Prostate gland (tissue), 2 donors: ENCODE measurements at regions not wholly inside any gene's neighbourhood (a gene's known extent, or its start where the extent isn't known, plus 50 kb on each side); places are given as distances from the start of the nearest gene placed in this dataset.

Experiments
- DNase-seq: peaks from one replicate; pipeline ENCODE4 v3.0.0-alpha.2; 2019; ENCODE audit warnings: low spot score
- H3K27ac ChIP-seq, 2 donors: fragments of 200-600 bp; sonication (generic); 2 replicates each; pipeline ENCODE4 v1.5.1; 2017 to 2019
- H3K27me3 ChIP-seq: fragments of 200-600 bp; sonication (generic); replicated peaks from 2 replicates; pipeline ENCODE4 v1.5.1; 2019; ENCODE audit not compliant: insufficient read depth
- H3K36me3 ChIP-seq, 2 donors: fragments of 200-600 bp; sonication (generic); 1 replicate in 1 of 2; 2 replicates in 1 of 2; pipeline versions ENCODE4 v1.5.1 to v1.8.1; 2017 to 2019
- H3K4me1 ChIP-seq: fragments of 200-600 bp; sonication (generic); replicated peaks from 2 replicates; pipeline ENCODE4 v1.5.1; 2019
- H3K4me3 ChIP-seq, 2 donors: fragments of 200-600 bp; sonication (generic); 2 replicates each; pipeline ENCODE4 v1.5.1; 2017 to 2019
- H3K9me3 ChIP-seq: fragments of 200-600 bp; sonication (generic); 2 replicates; pipeline ENCODE4 v1.5.1; 2017
- CTCF ChIP-seq, 4 experiments: fragments of 200-600 bp in 2 of 4; fragments of 450-650 bp in 2 of 4; sonication (generic) in 2 of 4; IDR thresholded peaks; 1 replicate in 3 of 4; 2 replicates in 1 of 4; pipeline ENCODE4 v1.5.1; 2016 to 2019; ENCODE audit warnings: antibody characterized with exemption in 4 of 4, mild to moderate bottlenecking in 2 of 4, moderate library complexity in 2 of 4
- POLR2A ChIP-seq: fragments of 450-650 bp; IDR thresholded peaks from one replicate; pipeline ENCODE4 v1.6.1; 2016; ENCODE audit warnings: antibody characterized with exemption, mild to moderate bottlenecking
- POLR2AphosphoS5 ChIP-seq: sonication (generic); formaldehyde crosslinking; IDR thresholded peaks from one replicate; pipeline ENCODE4 v1.6.1; 2017; ENCODE audit warnings: antibody characterized with exemption
- WGBS: methylation state at CpG from one replicate; pipeline ENCODE4 v1.1.5; 2018; 5-methylcytosine and 5-hydroxymethylcytosine counted together
- intact Hi-C: fragments of 100-400 bp; cut with DNase I; formaldehyde crosslinking; loops from one replicate; pipeline ENCODE4 v1.14.2; 2022

GRCh38 chr4:81891005-81891996, 419.6 kb upstream of the RASGEF1B start:
- WGBS: 42% methylated on average over 7 of the region's 7 CpGs

GRCh38 chr4:81884986-81885385, 413.3 kb upstream of the RASGEF1B start:
- TF ChIP-seq POLR2A (no peak), POLR2AphosphoS5 (no peak), CTCF (IDR thresholded peaks at IDR 0.05) (no peak)
- no peak for DNase-seq
- Histone ChIP-seq H3K36me3 (no peaks in the 10 kb centered on the region), H3K4me3 (no peak overlapping the region), H3K9me3 (no peaks in the 10 kb centered on the region), H3K27ac (no peak overlapping the region), H3K27me3 (no peaks in the 10 kb centered on the region), H3K4me1 (no peaks in the 10 kb centered on the region)
- WGBS: 86% methylated on average over 4 of the region's 4 CpGs
- intact Hi-C loops: no loop called here

More at GRCh38 chr4:81891005-81891996, 419.6 kb upstream of the RASGEF1B start:
- no peaks in the 10 kb centered on the region for H3K36me3 ChIP-seq
- intact Hi-C loops: no loop called here
- H3K27ac ChIP-seq: no peak overlapping the region
- no peaks in the 10 kb centered on the region for H3K27me3 ChIP-seq
- no peaks in the 10 kb centered on the region for H3K4me1 ChIP-seq
- H3K9me3 ChIP-seq: no peaks in the 10 kb centered on the region
- no peak for DNase-seq
- H3K4me3 ChIP-seq: no peak overlapping the region
- TF ChIP-seq POLR2AphosphoS5: no peak
- no peak for TF ChIP-seq POLR2A
- TF ChIP-seq CTCF (IDR thresholded peaks at IDR 0.05): no peak

- 79% methylated on average over 7 of the region's 7 CpGs for WGBS
- Histone ChIP-seq H3K4me1 (no peaks in the 10 kb centered on the region), H3K36me3 (no peaks in the 10 kb centered on the region), H3K27me3 (no peaks in the 10 kb centered on the region), H3K9me3 (no peaks in the 10 kb centered on the region), H3K27ac (no peak overlapping the region), H3K4me3 (no peak overlapping the region)
- intact Hi-C loops: no loop called here
- DNase-seq: no peak
- no peak for TF ChIP-seq CTCF (IDR thresholded peaks at IDR 0.05)
- TF ChIP-seq POLR2AphosphoS5: no peak
- no peak for TF ChIP-seq POLR2A
These were observed 412.1 kb upstream of the RASGEF1B start for GRCh38 chr4:81883530-81884450.

- Histone ChIP-seq H3K4me1 (no peaks in the 10 kb centered on the region), H3K27me3 (no peaks in the 10 kb centered on the region), H3K9me3 (no peaks in the 10 kb centered on the region), H3K4me3 (no peak overlapping the region), H3K27ac (no peak overlapping the region), H3K36me3 (no peaks in the 10 kb centered on the region)
- TF ChIP-seq CTCF (IDR thresholded peaks at IDR 0.05): no peak
- no peak for DNase-seq
- WGBS: 88% methylated on average over 1 of the region's 1 CpG
- intact Hi-C loops: no loop called here
These were observed 411.3 kb upstream of the RASGEF1B start for GRCh38 chr4:81883004-81883403.
